OCI-LY1 (cell line): ENCODE measurements at regions not wholly inside any gene's neighbourhood (a gene's known extent, or its start where the extent isn't known, plus 50 kb on each side); places are given as distances from the start of the nearest gene placed in this dataset.

Experiments used
- H2AFZ ChIP-seq: fragments of 200-600 bp; sonication (generic), shearing (Covaris generic); 2 replicates; pipeline ENCODE4 v1.6.0; 2014; ENCODE audit warnings: antibody characterized with exemption, mild to moderate bottlenecking, low read length
- H3F3A ChIP-seq: fragments of 200-600 bp; sonication (generic), shearing (Covaris generic); 2 replicates; pipeline ENCODE4 v1.6.0; 2014; ENCODE audit warnings: mild to moderate bottlenecking, antibody characterized with exemption, low read length, moderate library complexity; ENCODE audit not compliant: insufficient read depth
- H3K27ac ChIP-seq: fragments of 200-600 bp; sonication (generic); 2 replicates; pipeline ENCODE4 v1.5.1; 2014; ENCODE audit warnings: low read length, mixed run types, mild to moderate bottlenecking, low read depth; ENCODE audit not compliant: poor library complexity, severe bottlenecking
- H3K27me3 ChIP-seq: fragments of 200-600 bp; sonication (generic); 2 replicates; pipeline ENCODE4 v1.6.0; 2014; ENCODE audit warnings: antibody characterized with exemption, mild to moderate bottlenecking, low read length, moderate library complexity; ENCODE audit not compliant: insufficient read depth
- H3K36me3 ChIP-seq: fragments of 200-600 bp; sonication (generic); 2 replicates; pipeline ENCODE4 v1.6.1; 2014; ENCODE audit warnings: mild to moderate bottlenecking, antibody characterized with exemption, low read length, moderate library complexity, mixed read lengths; ENCODE audit not compliant: insufficient read depth
- H3K4me1 ChIP-seq: fragments of 200-600 bp; sonication (generic); 2 replicates; pipeline ENCODE4 v1.5.1; 2014; ENCODE audit warnings: mild to moderate bottlenecking, low read length, moderate library complexity; ENCODE audit not compliant: insufficient read depth, severe bottlenecking
- H3K4me2 ChIP-seq: fragments of 200-600 bp; sonication (generic), shearing (Covaris generic); 2 replicates; pipeline ENCODE4 v1.6.1; 2014; ENCODE audit warnings: low read length
- H3K4me3 ChIP-seq: fragments of 200-600 bp; sonication (generic); 2 replicates; pipeline ENCODE4 v1.5.1; 2014; ENCODE audit warnings: low read length, low read depth, mild to moderate bottlenecking, mixed read lengths; ENCODE audit not compliant: poor library complexity, severe bottlenecking
- H3K79me2 ChIP-seq: fragments of 200-600 bp; shearing (Covaris generic); 2 replicates; pipeline ENCODE4 v1.6.1; 2016; ENCODE audit warnings: mixed run types, low read length, mixed read lengths; ENCODE audit not compliant: insufficient read depth
- H3K9ac ChIP-seq: fragments of 200-600 bp; sonication (generic), shearing (Covaris generic); 2 replicates; pipeline ENCODE4 v1.6.1; 2014; ENCODE audit warnings: mild to moderate bottlenecking, low read length, mixed read lengths
- H3K9me2 ChIP-seq: fragments of 200-600 bp; sonication (generic), shearing (Covaris generic); 2 replicates; pipeline ENCODE4 v1.6.1; 2014; ENCODE audit warnings: low read depth, mild to moderate bottlenecking, low read length, mixed read lengths
- H3K9me3 ChIP-seq: fragments of 200-600 bp; shearing (Covaris generic); 2 replicates; pipeline ENCODE4 v1.6.1; 2014; ENCODE audit warnings: low read length, mixed read lengths
- H4K20me1 ChIP-seq: fragments of 200-600 bp; sonication (generic), shearing (Covaris generic); 2 replicates; pipeline ENCODE4 v1.6.0; 2016; ENCODE audit warnings: mild to moderate bottlenecking, low read length; ENCODE audit not compliant: insufficient read depth
- CTCF ChIP-seq: fragments of 200-600 bp; sonication (generic), shearing (Covaris generic); IDR thresholded peaks from 2 replicates; pipeline ENCODE4 v1.5.1; 2017; ENCODE audit warnings: mild to moderate bottlenecking, antibody characterized with exemption, low read length, moderate library complexity, mixed read lengths
- EZH2 ChIP-seq: fragments of 200-600 bp; sonication (generic), shearing (Covaris generic); IDR thresholded peaks from 2 replicates; pipeline ENCODE4 v1.8.0; 2017; ENCODE audit warnings: borderline replicate concordance, mixed run types, mild to moderate bottlenecking, antibody characterized with exemption, low read length, moderate library complexity, mixed read lengths

GRCh38 chr22:44611880-44612496 is 90.0 kb upstream of the PRR5 start:
- Histone ChIP-seq H4K20me1 (no peaks in the 10 kb centered on the region), H3K9me3 (peaks cover 4% of the 10 kb centered on the region; the same call in 1 of the 2 replicates), H3K9me2 (no peaks in the 10 kb centered on the region), H3K27ac (no peak overlapping the region), H3F3A (no peaks in the 10 kb centered on the region), H3K27me3 (no peaks in the 10 kb centered on the region), H3K4me1 (no peaks in the 10 kb centered on the region), H3K4me3 (no peak overlapping the region), H3K9ac (no peak overlapping the region), H3K4me2 (no peak overlapping the region), H3K36me3 (no peaks in the 10 kb centered on the region), H2AFZ (no peak overlapping the region), H3K79me2 (no peaks in the 10 kb centered on the region)
- no peak for TF ChIP-seq CTCF
- TF ChIP-seq EZH2 = no peak

- Histone ChIP-seq H3K4me2 (no peak overlapping the region), H3K4me3 (no peak overlapping the region), H3K9me2 (no peaks in the 10 kb centered on the region), H3K27me3 (no peaks in the 10 kb centered on the region), H2AFZ (no peak overlapping the region), H4K20me1 (no peaks in the 10 kb centered on the region), H3K4me1 (no peaks in the 10 kb centered on the region), H3K27ac (no peak overlapping the region), H3K36me3 (no peaks in the 10 kb centered on the region), H3F3A (no peaks in the 10 kb centered on the region), H3K9me3 (peaks cover 4% of the 10 kb centered on the region; the same call in 1 of the 2 replicates), H3K9ac (no peak overlapping the region), H3K79me2 (no peaks in the 10 kb centered on the region)
- TF ChIP-seq EZH2 (no peak), CTCF (no peak)
These were observed 91.9 kb upstream of the PRR5 start for GRCh38 chr22:44610071-44610470.

- no peak overlapping the region for H3K9ac ChIP-seq
- no peaks in the 10 kb centered on the region for H3F3A ChIP-seq
- H2AFZ ChIP-seq = no peak overlapping the region
- H3K27me3 ChIP-seq = no peaks in the 10 kb centered on the region
- no peak overlapping the region for H3K27ac ChIP-seq
- no peak for TF ChIP-seq EZH2
- no peak for TF ChIP-seq CTCF
- H3K36me3 ChIP-seq = no peaks in the 10 kb centered on the region
- no peaks in the 10 kb centered on the region for H3K79me2 ChIP-seq
- no peaks in the 10 kb centered on the region for H3K9me2 ChIP-seq
- no peaks in the 10 kb centered on the region for H3K4me1 ChIP-seq
- peaks cover 4% of the 10 kb centered on the region; the same call in 1 of the 2 replicates for H3K9me3 ChIP-seq
- no peak overlapping the region for H3K4me3 ChIP-seq
- no peaks in the 10 kb centered on the region for H4K20me1 ChIP-seq
- no peak overlapping the region for H3K4me2 ChIP-seq
These were observed 92.5 kb upstream of the PRR5 start for GRCh38 chr22:44609400-44609988.
